ENCODE measurements at regions not wholly inside any gene's neighbourhood (a gene's known extent, or its start where the extent isn't known, plus 50 kb on each side); places are given as distances from the start of the nearest gene placed in this dataset.

DNA sequence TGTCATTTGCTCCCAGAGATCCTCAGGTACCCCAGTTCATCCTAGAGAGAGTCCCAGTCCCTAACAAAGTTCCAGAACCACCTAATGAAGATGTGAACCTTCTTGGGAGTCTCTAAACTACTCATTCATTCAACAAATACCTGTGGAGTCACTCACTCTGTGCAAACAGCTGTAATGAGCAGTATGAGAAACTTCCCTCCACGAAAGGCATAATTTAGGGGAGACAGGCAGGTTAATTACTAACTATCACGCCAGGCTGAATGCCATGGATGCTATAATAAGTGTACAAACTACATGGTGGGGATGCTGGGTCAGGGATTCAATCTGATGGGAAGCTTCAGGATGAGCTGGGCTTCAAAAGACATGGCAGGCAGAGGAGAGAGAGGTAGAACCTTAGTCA is 70.1 kb upstream of the AFDN start:
- no peak for DNase-seq (ENCODE audit: low spot score)

DNA sequence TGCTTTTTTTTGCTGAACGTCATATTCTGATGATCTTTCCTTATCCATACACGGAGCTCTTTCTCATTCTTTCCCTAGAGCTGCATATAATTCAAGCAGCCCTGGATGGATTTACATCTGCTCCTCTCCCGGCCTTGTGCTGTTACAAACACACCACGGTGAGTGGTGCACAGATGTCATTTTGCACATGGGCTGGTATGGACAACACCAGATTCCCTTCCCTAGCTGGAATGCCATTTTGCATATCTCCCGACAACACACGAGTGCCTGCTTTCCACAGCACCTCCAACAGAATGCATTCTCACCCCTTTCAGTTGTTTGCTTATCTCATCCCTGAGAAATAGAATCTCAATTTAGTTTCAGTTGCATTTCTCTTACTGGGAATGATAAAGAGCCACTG is 69.5 kb upstream of the AFDN start:
- no peak for DNase-seq (ENCODE audit: low spot score)

- DNase-seq (ENCODE audit: low spot score), result no peak
Measured at GRCh38 chr6:167757821-167758220, 68.9 kb upstream of the AFDN start.

- no peak for DNase-seq (ENCODE audit: low spot score)
Measured at GRCh38 chr6:167758309-167759023, 68.2 kb upstream of the AFDN start.

DNA sequence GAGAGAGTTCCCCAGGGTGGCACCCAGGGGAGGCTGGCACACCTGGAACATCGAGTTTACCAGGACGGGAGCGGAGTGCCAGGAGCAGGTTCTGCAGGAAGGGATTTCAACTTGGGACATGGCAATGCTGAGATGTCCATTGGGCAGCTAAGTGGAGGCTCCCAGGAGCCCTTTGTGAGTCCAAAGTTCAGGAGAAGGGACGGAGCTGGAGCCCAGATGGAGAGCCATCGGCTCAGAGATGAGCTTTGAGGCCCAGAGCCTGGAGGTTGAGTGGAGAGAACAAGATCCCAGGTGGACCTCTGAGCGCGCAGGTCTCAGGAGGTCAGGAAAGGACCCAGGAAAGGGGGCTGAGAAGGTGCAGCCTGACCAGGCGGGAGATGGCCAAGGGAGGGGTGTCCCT is 67.5 kb upstream of the AFDN start:
- no peak for DNase-seq (ENCODE audit: low spot score)

DNA sequence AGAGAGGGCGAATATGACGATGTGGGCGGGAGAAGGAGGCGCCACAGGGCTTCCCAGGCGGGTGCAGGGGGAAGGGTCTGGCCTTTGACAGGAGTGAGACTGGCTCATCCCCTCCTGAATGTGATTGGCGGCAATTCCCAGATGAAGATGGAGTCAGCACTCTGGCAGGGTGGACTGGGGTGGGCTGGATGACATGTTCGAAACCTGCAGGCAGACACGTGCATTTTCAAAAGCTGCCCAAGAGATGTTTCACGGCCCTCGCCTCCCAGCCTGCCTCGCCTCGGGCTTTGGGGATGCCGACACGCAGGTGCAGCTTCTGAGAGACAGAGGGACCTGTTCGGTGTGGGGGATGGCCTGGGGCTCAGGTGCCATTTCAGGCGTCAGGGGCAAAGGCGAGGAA is 66.8 kb upstream of the AFDN start:
- DNase-seq (ENCODE audit: low spot score), result no peak

DNA sequence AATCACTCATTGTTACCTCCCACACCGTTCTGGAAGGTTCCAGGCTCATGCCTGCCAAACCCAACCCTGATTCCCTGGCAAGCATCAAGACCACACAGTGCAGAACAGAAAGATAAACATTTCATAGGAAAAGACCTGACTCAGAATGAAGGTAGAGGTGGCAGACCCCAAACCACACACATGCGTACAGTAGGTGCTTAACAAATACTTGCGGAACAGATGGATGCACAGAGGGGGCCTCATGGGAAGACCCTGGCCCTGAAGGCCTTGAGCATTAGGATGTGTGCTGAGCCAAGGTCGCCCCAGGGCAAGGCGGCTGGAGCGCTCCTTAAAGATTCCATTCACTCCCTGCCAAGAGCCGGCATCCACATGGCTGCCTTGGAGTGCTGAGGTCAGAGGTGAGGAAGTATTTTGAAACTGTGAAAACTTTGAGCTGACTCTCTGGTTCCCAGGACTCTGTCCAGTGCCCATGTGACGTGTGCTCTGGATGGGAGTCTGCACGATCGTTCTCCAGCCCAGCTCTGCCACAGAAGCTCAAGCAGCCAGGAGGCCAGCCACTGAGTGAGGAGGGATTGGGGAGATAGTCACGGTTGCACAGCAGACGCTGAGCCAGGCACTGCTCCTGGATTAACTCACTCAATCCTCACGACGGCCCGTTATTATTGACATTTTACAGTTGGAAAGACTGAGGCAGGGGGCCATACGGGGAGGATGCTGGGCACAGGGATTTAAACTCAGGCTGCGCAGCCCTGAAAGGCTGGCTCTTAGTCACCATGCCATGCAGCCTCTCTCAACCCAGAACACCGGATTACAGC is 65.5 kb upstream of the AFDN start:
- no peak for DNase-seq (ENCODE audit: low spot score)

- no peak for DNase-seq (ENCODE audit: low spot score)
Measured at GRCh38 chr6:167761794-167762258, 64.9 kb upstream of the AFDN start.

- DNase-seq (ENCODE audit: low spot score), result no peak
Measured at GRCh38 chr6:167762259-167762962, 64.3 kb upstream of the AFDN start.

- DNase-seq (ENCODE audit: low spot score), result no peak
Measured at GRCh38 chr6:167763056-167763944, 63.4 kb upstream of the AFDN start.

- no peak for DNase-seq (ENCODE audit: low spot score)
Measured at GRCh38 chr6:167764215-167764614, 62.5 kb upstream of the AFDN start.

DNA sequence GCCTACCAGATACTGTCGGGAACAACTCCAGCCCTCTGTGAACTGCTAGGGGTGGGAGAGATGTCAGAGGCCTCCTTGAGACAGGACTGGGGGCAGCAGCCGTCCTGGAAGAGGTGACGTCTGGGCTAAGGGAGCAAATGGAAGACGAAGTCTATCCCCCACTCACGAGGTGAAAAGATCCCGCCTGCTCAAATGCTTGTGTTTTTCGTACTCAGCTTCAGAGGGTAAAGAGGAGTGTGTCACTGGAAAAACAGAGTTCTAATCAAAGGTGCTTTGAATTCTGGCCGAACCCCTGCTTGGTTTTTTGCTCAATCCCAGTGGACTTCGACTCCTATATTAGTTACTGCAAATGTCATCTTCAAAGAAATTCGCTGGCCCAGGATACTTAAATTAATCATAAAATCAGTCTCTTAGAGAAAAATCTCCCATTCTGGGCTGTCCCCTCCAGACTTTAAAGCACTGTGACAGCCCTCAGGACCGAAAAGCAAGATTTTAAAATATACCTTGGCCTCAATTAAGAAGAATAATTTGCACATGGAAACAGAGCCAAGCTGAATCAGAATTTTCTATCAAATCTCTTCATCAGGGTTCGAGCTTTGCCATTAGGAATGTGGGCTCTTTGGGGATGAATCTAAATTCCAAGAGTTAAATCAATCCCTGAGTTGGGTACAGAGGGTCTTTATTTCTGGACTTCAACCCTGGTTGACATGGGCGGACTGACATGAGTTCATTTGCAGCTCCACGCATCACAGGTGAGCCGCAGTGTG is 61.8 kb upstream of the AFDN start:
- DNase-seq (ENCODE audit: low spot score), result no peak

GRCh38 chr6:167766986-167767714 is 59.6 kb upstream of the AFDN start:
- no peak for DNase-seq (ENCODE audit: low spot score)

DNA sequence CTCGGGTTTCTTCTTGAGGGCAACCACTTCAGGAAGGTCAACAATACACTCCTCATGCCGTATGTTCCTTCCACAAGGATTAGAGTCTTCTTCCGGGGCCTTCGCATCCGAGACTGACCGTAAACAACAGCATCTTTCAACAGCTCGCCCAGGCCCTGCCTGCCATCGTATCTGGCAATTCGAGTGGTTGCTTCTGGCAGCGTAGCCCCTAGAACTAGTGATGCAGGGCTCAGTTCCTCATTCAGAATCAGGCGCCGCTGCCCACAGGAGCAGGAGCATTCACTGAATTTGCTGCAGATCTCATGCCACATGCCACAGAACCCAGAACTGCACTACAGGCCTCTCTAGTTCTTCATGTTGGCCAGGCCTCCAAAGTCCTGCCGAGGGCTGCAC is 59.0 kb upstream of the AFDN start:
- DNase-seq (ENCODE audit: low spot score), result no peak

- DNase-seq (ENCODE audit: low spot score), result no peak
Measured at GRCh38 chr6:167768471-167769215, 58.1 kb upstream of the AFDN start.

- no peak for DNase-seq (ENCODE audit: low spot score)
Measured at GRCh38 chr6:167769408-167770190, 57.1 kb upstream of the AFDN start.

DNA sequence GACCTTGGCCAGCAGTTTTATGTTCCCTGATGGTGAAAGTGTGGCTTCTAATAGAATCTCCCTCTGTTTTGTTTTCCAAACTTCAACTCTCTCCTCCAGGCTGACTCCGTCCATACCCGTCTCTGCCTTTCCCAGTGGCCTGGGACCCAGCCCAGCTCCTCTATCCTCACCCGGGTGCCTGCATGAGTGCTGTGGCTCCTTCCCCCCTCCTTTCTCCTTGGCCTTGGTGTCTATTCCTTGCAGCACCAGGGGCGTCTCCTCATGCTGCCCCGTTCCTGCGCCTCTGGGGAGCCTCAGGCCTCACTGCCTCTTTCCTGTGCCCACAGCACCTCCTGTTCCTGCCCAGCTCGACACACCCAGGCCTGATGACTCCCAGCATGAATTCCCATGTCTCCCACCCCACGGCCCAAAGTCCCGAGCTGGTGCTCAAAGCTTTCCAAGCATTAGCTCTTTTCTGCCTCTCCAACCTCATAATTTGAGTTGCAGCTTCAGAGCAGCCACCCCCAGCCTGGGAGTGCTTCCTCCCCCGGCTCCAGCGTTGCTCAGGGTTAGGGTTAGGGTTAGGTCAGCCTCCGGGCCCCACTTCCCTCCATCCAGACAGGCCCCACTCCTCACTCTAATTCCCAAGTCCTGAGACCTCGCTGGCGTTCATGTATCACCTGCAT is 56.3 kb upstream of the AFDN start:
- no peak for DNase-seq (ENCODE audit: low spot score)

- DNase-seq (ENCODE audit: low spot score), result no peak
Measured at GRCh38 chr6:167774881-167775280, 51.8 kb upstream of the AFDN start.
